Midbrain (tissue), 1 donor: ENCODE measurements at regions not wholly inside any gene's neighbourhood (a gene's known extent, or its start where the extent isn't known, plus 50 kb on each side); places are given as distances from the start of the nearest gene placed in this dataset.

Experiments
- DNase-seq: peaks from one replicate; lab custom pipeline; 2025; lab: John Stamatoyannopoulos, UW

GRCh38 chr7:54847921-54848320 lies 88.9 kb upstream of the SEC61G start:
- DNase-seq: no peak

GRCh38 chr7:54856856-54857255 lies 97.8 kb upstream of the SEC61G start:
- no peak for DNase-seq

GRCh38 chr7:54857294-54857693 lies 98.3 kb upstream of the SEC61G start:
- no peak for DNase-seq

GRCh38 chr7:54858008-54858692 lies 99.1 kb upstream of the SEC61G start:
- no peak for DNase-seq

- DNase-seq: no peak
These were observed 100.1 kb upstream of the SEC61G start for GRCh38 chr7:54859066-54859465.

- DNase-seq: no peak
These were observed 100.5 kb upstream of the SEC61G start for GRCh38 chr7:54859545-54859944.

- no peak for DNase-seq
These were observed 101.2 kb upstream of the SEC61G start for GRCh38 chr7:54860003-54860775.

- DNase-seq: no peak
These were observed 101.8 kb upstream of the SEC61G start for GRCh38 chr7:54860843-54861242.

GRCh38 chr7:54864663-54865062 lies 105.7 kb upstream of the SEC61G start:
- DNase-seq: no peak

- DNase-seq: no peak
These were observed 110.5 kb upstream of the SEC61G start for GRCh38 chr7:54869523-54869922.

- DNase-seq: no peak
These were observed 115.8 kb upstream of the SEC61G start for GRCh38 chr7:54874804-54875203.

- no peak for DNase-seq
These were observed 118.7 kb upstream of the SEC61G start for GRCh38 chr7:54877683-54878082.

- no peak for DNase-seq
These were observed 119.3 kb upstream of the SEC61G start for GRCh38 chr7:54878339-54878738.

- no peak for DNase-seq
These were observed 120.8 kb upstream of the SEC61G start for GRCh38 chr7:54879776-54880175.

- no peak for DNase-seq
These were observed 121.4 kb upstream of the SEC61G start for GRCh38 chr7:54880326-54880989.

- no peak for DNase-seq
These were observed 123.0 kb upstream of the SEC61G start for GRCh38 chr7:54881816-54882520.

GRCh38 chr7:54882694-54883093 lies 123.7 kb upstream of the SEC61G start:
- DNase-seq: no peak

GRCh38 chr7:54883576-54883975 lies 124.6 kb upstream of the SEC61G start:
- DNase-seq: no peak

- no peak for DNase-seq
These were observed 126.3 kb upstream of the SEC61G start for GRCh38 chr7:54885285-54885684.

GRCh38 chr7:54888067-54888733 lies 129.2 kb upstream of the SEC61G start:
- peak; percentile 61 for DNase-seq

GRCh38 chr7:54888734-54889082 lies 129.7 kb upstream of the SEC61G start:
- DNase-seq: no peak

- DNase-seq: no peak
These were observed 120.9 kb upstream of the EGFR start for GRCh38 chr7:54897891-54898290.
